GM19467 (cell line): ENCODE measurements at regions not wholly inside any gene's neighbourhood (a gene's known extent, or its start where the extent isn't known, plus 50 kb on each side); places are given as distances from the start of the nearest gene placed in this dataset.

ENCODE experiments used
- ATAC-seq: cut with Tn5 transposase; IDR thresholded peaks from one replicate; pipeline ENCODE4 v1.9.1; 2021; ENCODE audit warnings: mild to moderate bottlenecking, moderate library complexity; ENCODE audit not compliant: unreplicated experiment

- ATAC-seq, result no peak
Measured at GRCh38 chr10:29057822-29058331, 231.0 kb upstream of the LYZL1 start.

- ATAC-seq, result no peak
Measured at GRCh38 chr10:29063806-29064644, 224.8 kb upstream of the LYZL1 start.

- no peak for ATAC-seq
Measured at GRCh38 chr10:29064680-29065079, 224.2 kb upstream of the LYZL1 start.

- no peak for ATAC-seq
Measured at GRCh38 chr10:29067161-29067560, 221.7 kb upstream of the LYZL1 start.

- no peak for ATAC-seq
Measured at GRCh38 chr10:29067628-29068027, 221.2 kb upstream of the LYZL1 start.

- ATAC-seq, result no peak
Measured at GRCh38 chr10:29068302-29068701, 220.6 kb upstream of the LYZL1 start.

- ATAC-seq, result no peak
Measured at GRCh38 chr10:29068966-29069365, 219.9 kb upstream of the LYZL1 start.

- no peak for ATAC-seq
Measured at GRCh38 chr10:29069941-29070340, 218.9 kb upstream of the LYZL1 start.

GRCh38 chr10:29078919-29079318 is 210.0 kb upstream of the LYZL1 start:
- no peak for ATAC-seq

GRCh38 chr10:29081231-29081630 is 207.6 kb upstream of the LYZL1 start:
- ATAC-seq, result no peak

GRCh38 chr10:29081951-29082685 is 206.8 kb upstream of the LYZL1 start:
- ATAC-seq, result no peak

- no peak for ATAC-seq
Measured at GRCh38 chr10:29083096-29083495, 205.8 kb upstream of the LYZL1 start.

GRCh38 chr10:29084681-29085307 is 204.1 kb upstream of the LYZL1 start:
- no peak for ATAC-seq

- no peak for ATAC-seq
Measured at GRCh38 chr10:29089091-29089490, 199.8 kb upstream of the LYZL1 start.

GRCh38 chr10:29096303-29096824 is 192.5 kb upstream of the LYZL1 start:
- no peak for ATAC-seq

- ATAC-seq, result no peak
Measured at GRCh38 chr10:29098423-29098822, 190.4 kb upstream of the LYZL1 start.

- ATAC-seq, result no peak
Measured at GRCh38 chr10:29099001-29099400, 189.9 kb upstream of the LYZL1 start.

- no peak for ATAC-seq
Measured at GRCh38 chr10:29099415-29099814, 189.5 kb upstream of the LYZL1 start.

- ATAC-seq, result no peak
Measured at GRCh38 chr10:29100505-29100904, 188.4 kb upstream of the LYZL1 start.

- no peak for ATAC-seq
Measured at GRCh38 chr10:29102233-29102632, 186.6 kb upstream of the LYZL1 start.

GRCh38 chr10:29102636-29103035 is 186.2 kb upstream of the LYZL1 start:
- no peak for ATAC-seq
